ENCODE measurements at regions not wholly inside any gene's neighbourhood (a gene's known extent, or its start where the extent isn't known, plus 50 kb on each side); places are given as distances from the start of the nearest gene placed in this dataset.
"Not testable (repeated sequence)": the region's sequence is repeated elsewhere in the genome, so short reads cannot be mapped to it uniquely, and the experiment has no call there.

GRCh38 chr21:20201323-20201722, 796.9 kb upstream of the NCAM2 start:
- not testable (repeated sequence) for TF ChIP-seq CTCF, POLR2A (IDR thresholded peaks at IDR 0.05)
